ENCODE measurements at regions not wholly inside any gene's neighbourhood (a gene's known extent, or its start where the extent isn't known, plus 50 kb on each side); places are given as distances from the start of the nearest gene placed in this dataset.

GRCh38 chr1:38173848-38174247, 127.3 kb upstream of the POU3F1 start:
- no peak for TF ChIP-seq CTCF (IDR thresholded peaks at IDR 0.05)
- no peak for TF ChIP-seq EZH2 (IDR thresholded peaks at IDR 0.05)
